ENCODE measurements at regions not wholly inside any gene's neighbourhood (a gene's known extent, or its start where the extent isn't known, plus 50 kb on each side); places are given as distances from the start of the nearest gene placed in this dataset.
"Not testable (repeated sequence)": the region's sequence is repeated elsewhere in the genome, so short reads cannot be mapped to it uniquely, and the experiment has no call there.

DNA sequence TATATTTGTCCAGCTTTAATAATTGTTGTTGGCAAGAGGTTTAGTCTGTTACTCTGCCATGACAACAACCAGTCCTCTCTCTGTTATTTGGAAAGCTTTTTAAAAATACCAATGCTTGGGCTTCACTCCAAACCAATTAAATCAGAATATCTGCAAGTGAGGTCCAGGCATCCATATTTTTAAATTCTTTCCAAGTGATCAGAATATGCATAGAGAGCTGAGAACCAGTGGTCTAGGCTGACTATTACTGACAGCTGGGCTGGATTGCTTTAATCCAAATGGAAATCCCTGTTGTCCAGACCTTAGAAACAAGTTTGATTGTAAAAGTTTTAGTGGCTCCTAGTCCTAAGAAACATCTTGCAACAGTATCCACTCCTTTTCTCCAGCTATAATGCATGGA is 1059.7 kb upstream of the ACVR2A start:
- DNase-seq (ENCODE audit: low read depth in 4 of 4, low spot score in 3 of 4): no peak

DNA sequence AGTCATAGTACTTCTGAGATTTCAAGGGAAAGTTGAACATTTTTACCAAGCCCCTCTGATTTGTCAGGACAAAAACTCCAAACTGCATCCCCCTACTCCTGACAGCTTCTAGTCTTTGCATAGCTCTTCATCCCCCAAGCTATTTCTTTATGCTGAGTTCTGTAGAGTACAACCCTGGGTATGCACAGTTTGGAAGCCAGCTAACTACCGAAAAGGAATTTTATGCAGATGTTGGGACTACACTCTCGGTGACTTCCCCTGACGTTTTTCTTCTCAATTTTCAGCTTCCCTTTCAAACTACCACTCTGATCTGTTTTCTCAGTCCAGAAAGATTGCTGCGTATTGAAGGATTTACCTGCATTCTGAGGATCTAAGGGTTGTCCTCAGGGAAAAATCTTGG is 1060.2 kb upstream of the ACVR2A start:
- DNase-seq (ENCODE audit: low read depth in 4 of 4, low spot score in 3 of 4): no peak

DNA sequence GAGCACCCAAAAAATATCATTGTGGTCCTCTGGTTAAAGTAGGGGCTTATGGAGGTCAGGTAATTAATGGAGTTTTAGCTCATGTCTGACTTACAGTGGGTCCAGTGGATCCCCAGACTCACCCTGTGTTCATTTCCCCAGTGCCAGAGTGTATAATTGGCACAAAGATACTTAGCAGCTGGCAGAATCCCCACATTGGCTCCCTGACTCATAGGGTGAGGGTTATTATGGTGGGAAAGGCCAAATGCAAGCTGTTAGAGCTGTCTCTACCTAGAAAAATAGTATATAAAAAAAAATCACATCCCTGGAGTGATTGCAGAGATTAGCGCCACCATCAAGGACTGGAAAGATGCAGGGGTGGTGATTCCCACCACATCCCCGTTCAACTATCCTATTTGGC is 1067.6 kb upstream of the ACVR2A start:
- no peak for DNase-seq (ENCODE audit: low read depth in 4 of 4, low spot score in 3 of 4)

DNA sequence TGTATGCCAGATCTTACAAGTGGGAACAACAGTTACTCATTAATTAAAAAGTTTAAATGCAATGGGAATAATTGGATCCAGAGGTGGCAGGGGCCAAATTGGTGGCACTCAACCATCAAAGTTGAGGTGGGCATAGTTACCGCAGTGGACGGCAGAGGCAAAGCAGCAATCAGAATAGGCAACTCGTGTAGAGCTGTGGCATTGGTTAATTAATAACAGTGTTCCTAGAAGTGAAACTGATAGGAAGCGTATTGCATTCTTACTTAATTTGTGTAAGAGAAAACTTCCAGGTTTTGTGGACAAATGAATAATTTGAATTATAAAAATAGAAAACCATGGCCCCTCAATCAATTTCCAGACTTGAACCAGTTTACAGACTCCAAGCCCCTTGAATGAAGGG is 1068.2 kb upstream of the ACVR2A start:
- DNase-seq (ENCODE audit: low read depth in 4 of 4, low spot score in 3 of 4): no peak

DNA sequence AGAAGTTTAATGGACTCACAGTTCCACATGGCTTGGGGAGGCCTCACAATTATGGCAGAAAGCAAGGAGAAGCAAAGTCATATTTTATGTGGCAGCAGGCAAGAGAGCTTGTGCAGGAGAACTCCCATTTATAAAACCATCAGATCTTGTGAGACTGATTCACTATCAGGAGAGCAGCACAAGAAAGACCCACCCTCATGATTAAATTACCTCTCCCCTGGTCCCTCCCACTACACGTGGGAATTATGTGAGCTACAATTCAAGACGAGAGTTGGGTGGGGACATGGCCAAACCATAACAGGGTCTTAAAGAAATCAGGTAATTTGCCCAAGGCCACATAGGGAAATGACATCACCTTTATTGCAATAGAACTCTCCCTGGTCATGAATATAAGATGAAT is 1073.3 kb upstream of the ACVR2A start:
- no peak for DNase-seq (ENCODE audit: low read depth in 4 of 4, low spot score in 3 of 4)

DNA sequence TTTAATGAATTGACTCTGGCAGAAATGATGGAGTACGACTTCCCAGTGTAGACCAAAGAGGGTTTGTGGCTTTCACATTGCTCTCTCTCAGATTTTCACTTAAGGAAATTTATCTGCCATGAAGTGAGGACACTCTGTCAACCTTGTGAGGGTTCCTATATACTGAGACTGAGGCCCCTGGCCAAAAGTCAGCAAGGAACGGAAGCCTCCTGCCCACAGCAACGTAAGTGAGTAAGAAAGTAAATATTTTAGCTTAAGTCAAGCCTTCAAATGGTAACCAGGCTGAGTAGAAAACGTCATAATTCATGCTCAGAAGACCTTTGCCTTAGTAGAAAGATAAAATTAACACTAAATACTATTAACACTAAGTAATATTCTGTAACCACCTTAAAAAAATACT is 1080.5 kb upstream of the ACVR2A start:
- no peak for DNase-seq (ENCODE audit: low read depth in 4 of 4, low spot score in 3 of 4)

DNA sequence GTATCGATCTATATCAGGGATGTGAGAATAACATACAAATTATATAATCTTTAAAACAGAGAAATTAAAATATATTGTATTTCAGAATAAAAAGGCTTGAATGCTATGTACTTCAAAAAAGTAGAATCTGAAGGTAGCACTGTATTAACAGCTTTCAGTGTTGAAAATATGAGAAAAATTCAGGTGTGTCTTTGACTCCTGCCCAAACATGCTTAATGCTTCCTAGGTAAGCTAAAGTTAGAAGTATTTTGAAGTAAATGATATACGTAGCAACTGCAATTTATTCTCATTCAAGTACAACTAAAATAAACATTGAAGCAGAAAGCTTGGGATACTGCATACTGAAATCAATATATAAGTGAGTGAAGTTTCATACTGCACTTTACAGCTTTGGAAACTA is 1082.0 kb upstream of the ACVR2A start:
- DNase-seq (ENCODE audit: low read depth in 4 of 4, low spot score in 3 of 4): no peak

DNA sequence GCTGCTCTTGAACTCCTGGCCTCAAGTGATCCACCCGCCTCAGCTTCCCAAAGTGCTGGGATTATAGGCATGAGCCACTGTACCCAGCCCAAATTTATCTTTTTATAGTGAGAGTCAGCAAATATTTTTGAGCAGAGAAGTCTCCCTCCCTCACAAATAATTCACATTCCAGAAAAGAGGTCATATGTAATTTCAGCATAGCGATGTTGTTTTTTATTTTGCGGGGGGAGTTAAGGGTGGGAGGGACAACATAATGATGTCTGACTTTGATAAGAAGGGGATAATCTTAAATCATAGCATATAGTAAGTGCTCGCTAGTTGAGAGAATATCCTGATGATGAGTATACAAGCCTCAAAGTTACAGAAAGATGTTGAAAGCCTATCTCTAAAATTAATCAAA is 1090.2 kb upstream of the ACVR2A start:
- no peak for DNase-seq (ENCODE audit: low read depth in 4 of 4, low spot score in 3 of 4)

DNA sequence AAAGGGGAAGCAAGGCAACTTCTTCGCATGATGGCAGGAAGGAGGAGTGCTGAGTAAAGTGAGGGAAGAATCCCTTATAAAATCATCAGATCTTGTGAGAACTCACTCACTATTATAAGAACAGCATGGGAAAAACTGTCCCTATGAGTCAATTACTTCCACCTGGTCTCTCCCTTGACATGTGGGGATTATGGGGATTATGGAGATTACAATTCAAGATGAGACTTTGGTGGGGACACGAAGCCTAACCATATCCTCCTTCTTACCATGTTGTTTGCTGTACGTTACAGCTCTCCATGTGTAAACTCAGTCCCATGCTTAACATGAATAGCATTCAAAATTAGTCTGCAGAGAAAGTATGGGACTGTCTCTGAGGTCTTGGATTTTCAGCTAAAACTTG is 1096.8 kb upstream of the ACVR2A start:
- no peak for DNase-seq (ENCODE audit: low read depth in 4 of 4, low spot score in 3 of 4)

DNA sequence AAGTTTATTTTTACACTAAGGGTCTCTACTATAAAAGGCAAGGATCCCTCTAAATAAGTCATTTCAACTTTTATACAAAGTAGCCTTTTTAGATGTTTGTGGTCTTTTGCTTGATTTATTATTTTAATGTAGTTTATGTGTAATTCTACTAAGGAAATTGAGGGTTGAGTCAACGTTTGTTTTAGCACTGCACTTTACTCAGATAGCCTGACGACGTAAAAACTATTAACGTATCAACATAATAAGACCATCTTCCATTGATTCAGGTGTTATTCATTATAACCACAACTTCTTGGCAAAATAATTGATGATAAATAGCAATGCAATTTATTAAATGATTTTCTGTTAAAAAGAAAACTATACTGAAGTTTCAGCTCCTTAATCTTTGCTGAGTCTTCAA is 1103.6 kb upstream of the ACVR2A start:
- no peak for DNase-seq (ENCODE audit: low read depth in 4 of 4, low spot score in 3 of 4)

DNA sequence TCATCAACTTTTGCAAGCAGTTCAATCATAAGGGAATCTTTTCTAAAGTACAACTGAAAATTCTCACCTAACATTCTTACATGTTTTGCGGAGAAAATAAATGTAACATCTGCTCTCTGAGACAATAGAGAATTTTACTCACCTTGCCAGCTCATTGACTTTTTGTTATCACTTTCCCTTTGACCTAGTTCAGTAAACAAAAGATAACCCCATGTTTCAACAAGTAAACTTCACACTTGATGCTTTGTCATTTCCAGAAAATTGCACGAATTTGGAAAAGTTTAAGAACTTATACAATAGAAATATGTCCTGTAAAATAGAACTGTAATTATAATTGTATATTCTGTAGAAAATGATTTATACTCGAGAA is 1110.0 kb upstream of the ACVR2A start:
- no peak for DNase-seq (ENCODE audit: low read depth in 4 of 4, low spot score in 3 of 4)

DNA sequence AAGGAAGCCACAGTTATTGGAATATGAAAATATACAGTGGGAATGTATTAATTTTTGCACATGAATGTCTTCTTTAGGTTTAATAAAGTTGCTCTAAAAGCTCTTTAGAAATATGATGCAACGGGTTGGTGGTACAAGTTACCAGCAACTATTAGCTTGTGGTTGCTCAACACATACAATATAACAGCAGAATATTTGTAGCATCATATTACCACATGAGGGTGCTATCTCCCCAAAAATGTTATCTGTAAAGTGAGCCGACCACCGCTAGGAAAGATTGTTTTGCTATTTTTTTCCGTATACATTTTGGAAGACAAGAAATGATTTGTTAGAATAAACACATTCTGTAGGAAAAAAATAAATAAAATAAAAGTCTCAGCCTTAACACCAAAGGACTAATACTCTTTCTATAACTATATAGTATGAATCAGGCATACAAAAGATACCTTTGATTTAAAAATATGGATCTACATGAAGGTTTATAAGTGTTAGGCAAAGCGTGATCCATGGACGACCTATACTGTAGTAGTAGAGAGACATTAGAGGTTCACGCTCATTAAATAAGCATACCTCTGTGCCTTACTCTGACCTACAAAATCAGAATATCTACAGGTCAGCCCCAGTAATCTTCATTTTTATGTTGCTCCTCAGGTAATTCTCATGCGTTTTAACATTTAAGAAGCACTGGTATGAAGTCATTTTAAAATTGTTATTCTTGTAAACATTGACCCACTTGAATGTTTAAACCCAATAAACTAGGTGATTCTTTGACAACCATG is 1110.6 kb upstream of the ACVR2A start:
- DNase-seq (ENCODE audit: low read depth in 4 of 4, low spot score in 3 of 4): peak; percentile 26 to 30 (median 28)

DNA sequence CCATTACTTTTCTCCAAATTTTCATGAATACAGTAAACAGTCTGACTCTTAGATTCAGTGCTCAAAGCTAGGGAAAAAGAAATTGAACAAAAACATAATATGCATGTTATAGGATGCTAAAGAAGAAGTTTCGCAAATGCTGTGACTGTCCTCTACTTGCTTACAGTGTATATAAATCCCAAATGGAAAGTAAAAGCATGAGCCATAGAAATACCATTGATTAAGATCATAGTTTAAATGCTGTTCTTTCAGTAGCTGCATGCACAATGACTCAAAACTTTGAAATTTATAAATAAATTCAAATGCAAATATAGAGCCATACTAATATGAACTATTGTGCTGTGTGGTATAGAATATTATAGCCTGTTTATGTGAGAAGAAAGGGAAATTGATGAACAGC is 1113.9 kb upstream of the ACVR2A start:
- no peak for DNase-seq (ENCODE audit: low read depth in 4 of 4, low spot score in 3 of 4)

DNA sequence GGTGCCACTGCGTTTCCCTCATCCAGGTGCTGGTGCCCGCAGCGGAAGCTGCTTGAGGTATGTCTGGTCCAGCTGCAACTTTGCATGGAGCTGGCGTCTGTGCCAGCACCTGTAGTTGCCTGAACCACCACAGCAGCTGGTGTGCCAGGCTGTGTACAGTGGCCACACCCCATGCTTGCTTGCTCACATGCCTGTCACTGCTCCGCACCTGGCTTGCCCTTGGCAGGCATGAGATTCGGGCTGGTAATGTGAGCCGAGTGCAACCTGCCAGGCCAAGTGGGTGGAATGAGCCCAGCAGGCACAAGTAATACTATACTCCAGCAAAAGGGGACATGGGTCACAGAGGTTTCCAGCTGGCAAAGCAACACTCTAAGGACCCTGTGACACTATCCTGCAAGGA is 1123.3 kb upstream of the ACVR2A start:
- DNase-seq (ENCODE audit: low read depth in 4 of 4, low spot score in 3 of 4): no peak

DNA sequence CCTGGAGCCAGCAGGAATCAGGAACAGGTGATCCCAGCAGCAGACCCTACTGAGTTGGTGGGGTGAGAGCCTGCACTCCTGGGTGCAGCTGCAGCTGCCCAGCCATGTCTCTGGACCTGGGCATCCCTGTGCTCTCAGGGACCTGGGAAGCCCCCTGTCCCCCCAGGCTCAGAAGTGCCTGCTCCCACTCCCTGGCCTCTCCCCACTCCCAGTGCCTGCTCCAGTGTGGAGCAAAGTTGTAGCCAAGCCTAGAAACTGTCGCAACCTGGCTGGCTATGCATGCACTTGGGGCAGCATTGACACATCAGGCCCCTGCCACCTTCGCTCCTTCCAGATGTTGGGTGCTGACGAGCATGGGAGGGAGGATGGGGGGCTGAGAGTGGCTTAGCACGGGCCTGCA is 1124.7 kb upstream of the ACVR2A start:
- DNase-seq (ENCODE audit: low read depth in 4 of 4, low spot score in 3 of 4): no peak

DNA sequence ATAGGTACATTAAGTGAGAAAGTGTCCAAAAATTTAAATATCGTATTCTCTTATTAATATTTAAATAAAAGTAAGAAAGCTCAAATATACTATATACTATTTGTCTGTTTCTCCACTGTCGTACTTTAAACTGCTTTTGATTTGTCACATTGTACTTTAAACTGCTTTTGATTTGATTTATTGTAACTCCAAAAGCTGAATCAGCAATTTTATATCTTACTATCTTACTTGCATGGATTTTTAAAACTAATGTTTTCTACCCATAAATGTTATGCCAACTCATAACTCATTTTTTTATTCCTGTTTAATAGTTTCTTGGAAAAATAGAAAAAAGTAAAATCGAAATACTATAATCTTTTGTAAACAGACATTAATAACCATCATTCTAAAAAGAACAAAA is 1128.2 kb upstream of the ACVR2A start:
- DNase-seq (ENCODE audit: low read depth in 4 of 4, low spot score in 3 of 4): no peak

DNA sequence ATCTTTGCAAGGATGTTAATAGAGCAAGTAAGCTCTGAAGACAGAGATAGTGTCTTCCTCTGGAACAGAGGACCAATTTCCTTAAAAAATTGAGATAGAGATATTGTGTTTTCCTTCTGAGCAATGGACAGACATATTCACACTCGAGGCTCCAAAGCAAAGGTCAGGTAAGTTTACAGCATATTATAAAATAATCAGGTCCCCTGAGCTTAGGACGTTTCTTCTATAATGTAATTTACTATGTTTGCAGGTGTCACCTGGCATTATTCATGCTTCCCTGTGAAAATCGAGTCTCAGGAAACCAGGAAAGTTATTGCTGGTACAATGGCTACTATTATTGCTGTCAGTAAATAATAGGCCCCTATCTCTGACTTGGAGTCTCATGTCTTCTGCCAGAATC is 1135.8 kb upstream of the ACVR2A start:
- DNase-seq (ENCODE audit: low read depth in 4 of 4, low spot score in 3 of 4): no peak

DNA sequence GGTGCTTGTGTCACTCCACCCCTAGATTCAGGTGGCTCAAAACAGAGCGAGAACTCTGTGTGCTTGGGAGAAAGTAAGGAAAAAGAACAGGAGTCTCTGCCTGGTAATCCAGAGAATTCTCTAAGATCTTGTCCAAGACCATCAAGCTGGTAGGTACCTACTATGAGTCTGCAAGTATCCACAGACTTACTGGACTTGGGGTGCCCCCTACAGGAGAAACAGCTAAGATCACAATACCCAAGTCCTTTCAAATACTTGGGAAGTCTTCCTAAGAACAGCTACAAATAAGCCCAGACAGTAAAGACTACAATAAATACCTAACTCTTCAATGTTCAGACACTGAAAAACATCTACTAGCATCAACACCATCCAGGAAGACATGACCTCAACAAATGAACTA is 1143.6 kb upstream of the ACVR2A start:
- DNase-seq (ENCODE audit: low read depth in 4 of 4, low spot score in 3 of 4): no peak

DNA sequence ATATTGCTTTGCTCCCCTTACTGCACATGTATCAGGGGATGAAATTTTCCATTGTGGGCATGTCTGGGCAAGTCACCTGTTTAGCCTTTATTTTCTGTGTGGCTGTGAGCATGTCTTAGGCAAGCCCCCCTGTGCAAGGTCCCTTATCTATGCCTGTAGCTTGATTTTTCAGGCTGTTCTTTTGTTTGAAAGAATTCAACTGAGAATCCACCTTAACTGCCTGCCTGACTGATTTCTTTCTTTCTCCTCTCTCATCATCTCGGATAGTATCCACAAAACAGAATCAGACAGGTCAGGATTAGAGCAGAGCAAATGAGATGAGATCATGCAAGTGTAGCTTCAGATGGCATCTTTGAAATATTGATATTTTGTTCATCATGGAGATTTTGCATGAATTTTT is 1147.5 kb upstream of the ACVR2A start:
- no peak for DNase-seq (ENCODE audit: low read depth in 4 of 4, low spot score in 3 of 4)

DNA sequence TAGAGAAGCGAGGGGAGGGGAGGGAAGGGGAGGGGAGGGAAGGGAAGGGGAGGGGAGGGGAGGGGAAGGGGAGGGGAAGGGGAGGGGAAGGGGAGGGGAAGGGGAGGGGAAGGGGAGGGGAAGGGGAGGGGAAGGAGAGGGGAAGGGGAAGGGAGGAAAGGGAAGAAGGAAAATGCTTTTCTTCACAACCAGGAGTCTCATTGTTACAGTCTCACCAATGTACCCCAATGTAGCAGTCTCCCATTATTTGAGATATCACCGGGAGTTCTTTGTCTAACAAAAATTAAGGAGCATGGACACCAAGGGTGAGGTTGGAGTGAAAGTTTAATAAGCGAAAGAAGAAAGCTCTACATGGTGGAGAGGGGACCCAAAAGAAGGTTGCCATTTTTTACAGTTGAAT is 1148.0 kb upstream of the ACVR2A start:
- DNase-seq (ENCODE audit: low read depth in 4 of 4, low spot score in 3 of 4): not testable (repeated sequence)

DNA sequence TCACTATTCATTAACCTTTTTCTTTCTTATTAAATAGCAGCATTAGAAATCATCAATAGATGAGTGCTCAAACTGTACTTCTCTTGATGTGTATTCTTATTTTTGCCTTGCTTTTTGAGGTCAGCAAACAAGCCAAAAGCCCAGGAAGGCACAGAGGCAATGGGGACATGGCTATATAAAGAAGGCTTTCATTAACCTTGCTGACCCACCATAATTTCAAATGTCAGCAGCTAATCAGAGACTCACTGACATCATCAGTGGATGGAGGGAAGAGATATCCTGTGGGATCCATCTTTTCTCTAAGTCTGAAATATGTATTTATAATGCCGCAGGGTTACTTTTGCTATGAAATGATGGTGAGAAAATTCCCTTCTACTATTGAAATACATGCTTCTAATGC is 1162.8 kb upstream of the ACVR2A start:
- DNase-seq (ENCODE audit: low read depth in 4 of 4, low spot score in 3 of 4): no peak

DNA sequence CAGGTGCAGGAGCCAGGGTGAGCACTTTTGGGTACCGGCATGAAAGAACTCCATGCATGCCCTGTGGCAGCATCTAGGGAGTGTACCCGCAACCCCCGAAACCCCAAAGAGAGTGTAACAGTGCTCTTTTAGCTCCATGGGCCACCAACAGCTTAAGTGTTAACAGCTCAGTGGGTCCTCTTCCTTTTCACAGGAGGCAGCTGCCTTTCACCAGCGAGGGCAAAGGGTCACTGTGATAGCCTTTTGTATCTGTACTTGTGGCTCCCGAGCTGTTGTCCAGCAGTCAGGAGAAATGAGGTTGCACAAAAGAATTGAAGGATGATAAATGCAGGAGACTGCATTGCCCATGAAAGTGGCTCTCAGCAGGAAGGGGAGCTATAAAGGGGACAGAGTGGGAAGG is 1166.3 kb upstream of the ACVR2A start:
- DNase-seq (ENCODE audit: low read depth in 4 of 4, low spot score in 3 of 4): no peak

DNA sequence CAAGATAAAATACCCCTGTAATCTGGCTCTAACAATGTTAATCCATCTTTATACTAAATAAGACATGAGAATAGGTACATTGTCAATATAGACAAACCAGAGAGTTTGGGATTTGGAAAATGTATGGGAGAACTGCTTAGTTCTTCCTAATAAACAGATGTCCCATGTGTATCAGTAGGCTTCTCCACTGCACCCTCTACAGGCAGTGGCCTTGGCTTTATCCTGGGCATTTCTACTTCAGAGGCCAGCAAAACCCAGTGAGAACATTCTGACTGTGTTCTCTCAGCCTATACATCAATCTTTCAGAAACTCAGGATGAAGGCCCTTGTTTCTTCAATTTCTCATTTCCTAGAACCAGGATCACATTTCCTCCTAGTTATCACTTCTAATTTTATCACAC is 1167.5 kb upstream of the ACVR2A start:
- no peak for DNase-seq (ENCODE audit: low read depth in 4 of 4, low spot score in 3 of 4)
